Naive B cell (primary cell): ENCODE measurements at regions not wholly inside any gene's neighbourhood (a gene's known extent, or its start where the extent isn't known, plus 50 kb on each side); places are given as distances from the start of the nearest gene placed in this dataset.

ENCODE experiments used
- ATAC-seq, 2 donors: fragments of 150-1000 bp; cut with Tn5 transposase; 2 replicates each; pipeline ENCODE4 v1.10.0; 2021; ENCODE audit warnings: low read depth in 2 of 2, mild to moderate bottlenecking in 2 of 2, moderate library complexity in 2 of 2
- DNase-seq: peaks from one replicate; pipeline ENCODE4 v3.0.0; 2022
- H3K27ac Mint-ChIP-seq, 6 donors: one replicate each; pipeline ENCODE4 v1.8.0; 2020 to 2022; ENCODE audit warnings: mild to moderate bottlenecking in 6 of 6, mixed read lengths in 6 of 6, moderate library complexity in 5 of 6, inconsistent platforms in 2 of 6
- H3K27me3 Mint-ChIP-seq, 3 donors: one replicate each; pipeline ENCODE4 v1.8.0; 2021 to 2022; ENCODE audit warnings: mixed read lengths in 3 of 3, mild to moderate bottlenecking in 1 of 3
- H3K36me3 Mint-ChIP-seq, 2 donors: one replicate each; pipeline ENCODE4 v1.8.0; 2020 to 2022; ENCODE audit warnings: mixed read lengths in 2 of 2, inconsistent platforms in 1 of 2, mild to moderate bottlenecking in 1 of 2
- H3K4me1 Mint-ChIP-seq, 3 donors: one replicate each; pipeline ENCODE4 v1.8.0; 2020 to 2022; ENCODE audit warnings: mixed read lengths in 3 of 3, inconsistent platforms in 1 of 3, mild to moderate bottlenecking in 1 of 3, moderate library complexity in 1 of 3
- H3K4me3 Mint-ChIP-seq, 8 donors: one replicate each; pipeline ENCODE4 v1.8.0; 2020 to 2022; ENCODE audit warnings: mild to moderate bottlenecking in 8 of 8, mixed read lengths in 8 of 8, moderate library complexity in 8 of 8, inconsistent platforms in 2 of 8
- H3K9me3 Mint-ChIP-seq, 7 donors: one replicate each; pipeline ENCODE4 v1.8.0; 2020 to 2022; ENCODE audit warnings: mixed read lengths in 7 of 7, mild to moderate bottlenecking in 5 of 7, inconsistent platforms in 2 of 7, moderate library complexity in 1 of 7

- peaks cover 8 to 21% (median 12%) of the 10 kb centered on the region in 3 donors for H3K27me3 Mint-ChIP-seq
- no peaks in the 10 kb centered on the region for H3K36me3 Mint-ChIP-seq
- ATAC-seq (no peak), DNase-seq (no peak)
- H3K9me3 Mint-ChIP-seq, result no peaks in the 10 kb centered on the region
- H3K4me3 Mint-ChIP-seq, result no peak overlapping the region
- no peak overlapping the region for H3K27ac Mint-ChIP-seq
- no peaks in the 10 kb centered on the region for H3K4me1 Mint-ChIP-seq
Measured at GRCh38 chr10:2284071-2284470, 546.7 kb upstream of the ADARB2 start.

DNA sequence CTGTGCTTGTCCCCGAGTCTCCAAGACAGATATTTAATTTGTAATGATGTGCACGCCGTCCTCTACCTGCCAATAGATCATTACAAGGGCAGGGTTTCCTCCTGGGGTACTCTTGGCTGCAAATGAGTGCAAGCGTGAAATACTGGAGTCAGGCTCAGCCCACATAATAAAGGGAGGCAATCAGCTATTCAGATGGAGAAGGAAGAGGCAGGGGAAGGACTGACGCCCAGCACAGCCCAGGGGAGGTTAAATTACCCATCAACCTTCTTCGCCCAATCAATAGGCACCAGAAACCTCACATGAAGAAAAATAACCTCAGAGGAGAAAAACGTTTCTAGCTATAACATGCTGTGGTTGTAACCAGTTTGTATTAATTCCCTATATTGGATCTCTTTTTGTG lies 544.9 kb upstream of the ADARB2 start:
- H3K4me3 Mint-ChIP-seq, result no peak overlapping the region
- no peaks in the 10 kb centered on the region for H3K36me3 Mint-ChIP-seq
- no peaks in the 10 kb centered on the region for H3K9me3 Mint-ChIP-seq
- H3K4me1 Mint-ChIP-seq, result no peaks in the 10 kb centered on the region
- no peak for ATAC-seq
- no peak for DNase-seq
- no peak overlapping the region for H3K27ac Mint-ChIP-seq
- peaks cover under 1 to 15% (median 9%) of the 10 kb centered on the region in 3 donors for H3K27me3 Mint-ChIP-seq

- no peaks in the 10 kb centered on the region for H3K36me3 Mint-ChIP-seq
- H3K9me3 Mint-ChIP-seq, result peaks cover 0 to 1% (median 0%) of the 10 kb centered on the region in 7 donors
- no peak overlapping the region for H3K4me3 Mint-ChIP-seq
- H3K27ac Mint-ChIP-seq, result no peak overlapping the region
- no peaks in the 10 kb centered on the region for H3K4me1 Mint-ChIP-seq
- H3K27me3 Mint-ChIP-seq, result peaks cover 0 to 15% (median 9%) of the 10 kb centered on the region in 3 donors
- no peak for DNase-seq
- ATAC-seq, result no peak
Measured at GRCh38 chr10:2280713-2281300, 543.5 kb upstream of the ADARB2 start.

DNA sequence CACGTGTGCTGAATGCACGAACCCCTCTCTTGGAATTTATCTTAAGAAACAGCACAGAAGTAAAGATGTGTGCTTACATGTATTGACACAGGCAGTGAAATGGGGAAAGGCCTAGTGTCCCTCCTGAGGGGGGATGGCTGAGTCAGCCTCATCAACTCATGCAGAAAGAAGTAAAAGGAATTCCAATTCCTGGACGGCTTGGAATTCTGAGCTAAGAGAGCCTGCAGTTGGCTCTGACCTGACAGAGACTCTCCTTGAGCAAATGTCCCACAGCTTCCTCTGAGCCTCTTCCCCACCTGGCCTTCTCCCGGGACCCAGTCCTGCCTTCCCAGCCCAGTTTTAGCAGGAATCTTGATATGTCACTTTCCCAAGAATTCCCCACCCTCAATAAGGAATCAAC lies 542.4 kb upstream of the ADARB2 start:
- no peaks in the 10 kb centered on the region for H3K36me3 Mint-ChIP-seq
- no peak for DNase-seq
- H3K9me3 Mint-ChIP-seq, result peaks cover 0 to 8% (median 4%) of the 10 kb centered on the region in 7 donors
- peaks cover 0 to 15% (median 9%) of the 10 kb centered on the region in 3 donors for H3K27me3 Mint-ChIP-seq
- H3K4me1 Mint-ChIP-seq, result no peaks in the 10 kb centered on the region
- no peak overlapping the region for H3K27ac Mint-ChIP-seq
- H3K4me3 Mint-ChIP-seq, result no peak overlapping the region
- ATAC-seq, result no peak

DNA sequence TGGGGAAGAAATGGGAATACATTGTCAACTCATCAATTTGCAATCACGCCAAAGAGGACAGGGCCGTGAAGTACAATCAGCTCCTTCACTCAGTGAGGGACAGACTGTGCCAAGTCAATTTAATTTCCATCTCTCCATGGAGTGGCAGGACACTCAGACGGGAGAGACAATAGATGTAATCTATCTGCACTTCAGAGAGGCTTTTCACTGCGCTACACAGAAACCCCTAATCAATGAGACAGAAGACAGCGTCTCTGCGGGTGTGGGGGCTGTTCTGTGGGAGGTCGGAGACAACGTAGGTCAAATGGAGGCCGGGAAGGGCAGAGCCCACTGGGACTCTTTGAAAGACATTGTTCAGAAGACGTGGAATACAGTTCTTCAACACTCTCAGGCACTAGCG lies 541.0 kb upstream of the ADARB2 start:
- H3K36me3 Mint-ChIP-seq, result no peaks in the 10 kb centered on the region
- peak overlapping the region in 1 of 6 donors; percentile 39 for H3K27ac Mint-ChIP-seq
- peaks cover 0 to 19% (median 7%) of the 10 kb centered on the region in 7 donors for H3K9me3 Mint-ChIP-seq
- no peak for DNase-seq
- no peaks in the 10 kb centered on the region for H3K4me1 Mint-ChIP-seq
- ATAC-seq, result no peak
- peaks cover 0 to 10% (median 3%) of the 10 kb centered on the region in 3 donors for H3K27me3 Mint-ChIP-seq
- no peak overlapping the region for H3K4me3 Mint-ChIP-seq

- no peak overlapping the region for H3K27ac Mint-ChIP-seq
- H3K27me3 Mint-ChIP-seq, result peaks cover 4 to 12% (median 7%) of the 10 kb centered on the region in 3 donors
- no peak overlapping the region for H3K4me3 Mint-ChIP-seq
- H3K4me1 Mint-ChIP-seq, result peaks cover 0 to 6% (median 0%) of the 10 kb centered on the region in 3 donors
- H3K9me3 Mint-ChIP-seq, result peaks cover 0 to 22% (median 8%) of the 10 kb centered on the region in 7 donors
- DNase-seq, result no peak
- no peaks in the 10 kb centered on the region for H3K36me3 Mint-ChIP-seq
- peak; percentile 33 to 43 for ATAC-seq
Measured at GRCh38 chr10:2263561-2263960, 526.2 kb upstream of the ADARB2 start.

DNA sequence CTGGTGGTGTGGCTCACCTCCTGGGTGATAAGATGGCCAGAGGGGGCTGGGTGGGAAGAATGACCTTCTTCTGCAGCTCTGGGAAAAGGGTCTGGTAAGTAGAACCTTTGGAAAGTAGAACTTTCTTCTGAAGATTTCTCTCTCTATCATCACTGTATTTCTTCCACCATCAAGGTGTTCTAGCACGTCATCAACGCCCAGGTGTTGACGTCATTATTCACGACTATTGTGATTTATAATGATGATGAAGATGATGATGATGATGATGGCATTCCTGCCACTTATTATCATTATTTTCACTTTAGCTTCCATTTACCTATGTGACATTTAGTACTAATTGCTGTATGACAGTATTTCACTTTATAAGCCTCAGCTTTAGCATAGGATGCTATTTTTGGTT lies 525.6 kb upstream of the ADARB2 start:
- Mint-ChIP-seq H3K9me3 (peaks cover 0 to 22% (median 8%) of the 10 kb centered on the region in 7 donors), H3K27me3 (peaks cover under 1 to 5% (median 4%) of the 10 kb centered on the region in 3 donors), H3K4me3 (no peak overlapping the region), H3K4me1 (peaks cover 0 to 6% (median 0%) of the 10 kb centered on the region in 3 donors), H3K36me3 (no peaks in the 10 kb centered on the region), H3K27ac (no peak overlapping the region)
- no peak for ATAC-seq
- no peak for DNase-seq

- no peak for DNase-seq
- no peak for ATAC-seq
- no peaks in the 10 kb centered on the region for H3K36me3 Mint-ChIP-seq
- H3K4me3 Mint-ChIP-seq, result no peak overlapping the region
- peaks cover 0 to 22% (median 8%) of the 10 kb centered on the region in 7 donors for H3K9me3 Mint-ChIP-seq
- peaks cover 0 to 4% (median 4%) of the 10 kb centered on the region in 3 donors for H3K27me3 Mint-ChIP-seq
- peaks cover 0 to 6% (median 0%) of the 10 kb centered on the region in 3 donors for H3K4me1 Mint-ChIP-seq
- H3K27ac Mint-ChIP-seq, result no peak overlapping the region
Measured at GRCh38 chr10:2262333-2262732, 525.0 kb upstream of the ADARB2 start.

DNA sequence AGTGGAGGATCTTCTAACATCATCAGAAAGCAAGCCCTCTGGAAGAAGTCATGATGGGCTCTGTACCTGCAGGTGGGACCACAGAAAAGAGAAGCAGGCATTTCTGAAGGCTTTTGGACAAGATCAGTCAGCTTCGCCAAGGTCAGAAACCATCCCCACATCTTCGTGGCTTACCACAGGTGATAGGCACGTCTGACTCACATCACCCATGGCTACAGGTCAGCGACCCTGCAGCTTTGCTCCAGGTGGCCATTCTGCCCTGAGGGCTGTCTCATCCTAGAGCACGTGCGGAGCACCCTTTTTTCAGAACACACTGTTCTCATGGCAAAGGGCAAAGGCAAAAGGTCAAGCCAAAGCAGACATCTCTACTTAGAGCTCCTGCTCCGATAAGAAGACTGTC lies 518.9 kb upstream of the ADARB2 start:
- H3K4me1 Mint-ChIP-seq, result no peaks in the 10 kb centered on the region
- peaks cover 0 to 8% (median 2%) of the 10 kb centered on the region in 7 donors for H3K9me3 Mint-ChIP-seq
- H3K27me3 Mint-ChIP-seq, result peaks cover 0 to 6% (median 0%) of the 10 kb centered on the region in 3 donors
- ATAC-seq, result no peak
- H3K36me3 Mint-ChIP-seq, result no peaks in the 10 kb centered on the region
- no peak for DNase-seq
- no peak overlapping the region for H3K27ac Mint-ChIP-seq
- H3K4me3 Mint-ChIP-seq, result no peak overlapping the region

DNA sequence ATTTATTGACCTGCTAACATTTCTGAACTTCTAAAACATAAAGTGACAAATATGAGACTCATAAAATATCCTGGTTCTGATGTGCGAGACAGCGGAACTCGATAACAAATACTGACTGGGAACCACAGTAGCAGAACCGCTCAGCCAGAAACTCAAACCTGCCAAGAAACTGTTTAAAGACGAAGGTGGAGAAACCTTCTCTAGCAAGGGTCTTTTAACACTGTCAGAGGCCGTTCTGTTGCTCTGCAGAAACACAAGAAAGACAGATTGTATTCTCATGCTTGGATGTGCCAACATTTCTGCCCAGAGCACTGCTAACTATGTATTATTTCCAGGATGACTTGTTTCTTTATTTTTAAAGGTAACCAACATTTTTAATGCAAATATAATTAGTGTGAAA lies 514.8 kb upstream of the ADARB2 start:
- DNase-seq (no peak), ATAC-seq (no peak)
- no peak overlapping the region for H3K4me3 Mint-ChIP-seq
- peaks cover 0 to 6% (median 0%) of the 10 kb centered on the region in 3 donors for H3K27me3 Mint-ChIP-seq
- no peaks in the 10 kb centered on the region for H3K4me1 Mint-ChIP-seq
- H3K27ac Mint-ChIP-seq, result no peak overlapping the region
- no peaks in the 10 kb centered on the region for H3K36me3 Mint-ChIP-seq
- H3K9me3 Mint-ChIP-seq, result peaks cover 0 to 10% (median 3%) of the 10 kb centered on the region in 7 donors

DNA sequence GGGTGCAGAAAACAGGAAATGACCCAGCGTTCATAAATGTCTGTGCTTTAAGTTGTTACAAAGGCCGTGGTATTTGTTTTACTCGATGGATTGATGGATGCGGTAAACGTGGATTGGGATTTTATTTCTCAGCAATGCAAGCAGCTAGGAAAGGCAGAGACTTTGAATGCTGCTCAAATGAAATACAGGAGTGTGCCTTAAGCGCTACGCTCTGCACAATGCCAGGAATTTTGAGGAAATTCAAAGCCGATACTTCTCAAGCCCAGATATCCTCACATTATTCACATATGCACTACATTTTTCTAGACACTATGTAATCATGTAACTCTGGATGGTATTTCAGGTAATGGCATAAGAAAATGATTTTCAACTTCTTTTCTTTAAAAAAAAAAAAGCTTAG lies 514.3 kb upstream of the ADARB2 start:
- no peak for ATAC-seq
- Mint-ChIP-seq H3K27me3 (peaks cover 0 to 6% (median 0%) of the 10 kb centered on the region in 3 donors), H3K36me3 (no peaks in the 10 kb centered on the region), H3K9me3 (peaks cover 0 to 10% (median 3%) of the 10 kb centered on the region in 7 donors), H3K27ac (no peak overlapping the region), H3K4me3 (no peak overlapping the region), H3K4me1 (no peaks in the 10 kb centered on the region)
- DNase-seq, result no peak

GRCh38 chr10:2246747-2247146 lies 509.4 kb upstream of the ADARB2 start:
- Mint-ChIP-seq H3K9me3 (peaks cover 0 to 14% (median 3%) of the 10 kb centered on the region in 7 donors), H3K27ac (no peak overlapping the region)
- no peak for DNase-seq

GRCh38 chr10:2245580-2245979 lies 508.3 kb upstream of the ADARB2 start:
- no peak for ATAC-seq
- Mint-ChIP-seq H3K9me3 (peaks cover 0 to 11% (median 3%) of the 10 kb centered on the region in 7 donors), H3K27me3 (peaks cover 0 to 8% (median 0%) of the 10 kb centered on the region in 3 donors), H3K4me1 (no peaks in the 10 kb centered on the region), H3K27ac (no peak overlapping the region), H3K4me3 (no peak overlapping the region), H3K36me3 (no peaks in the 10 kb centered on the region)
- DNase-seq, result no peak

More at GRCh38 chr10:2246747-2247146, 509.4 kb upstream of the ADARB2 start:
- Mint-ChIP-seq H3K36me3 (no peaks in the 10 kb centered on the region), H3K27me3 (peaks cover 0 to 8% (median 0%) of the 10 kb centered on the region in 3 donors), H3K4me1 (no peaks in the 10 kb centered on the region), H3K4me3 (no peak overlapping the region)
- no peak for ATAC-seq

DNA sequence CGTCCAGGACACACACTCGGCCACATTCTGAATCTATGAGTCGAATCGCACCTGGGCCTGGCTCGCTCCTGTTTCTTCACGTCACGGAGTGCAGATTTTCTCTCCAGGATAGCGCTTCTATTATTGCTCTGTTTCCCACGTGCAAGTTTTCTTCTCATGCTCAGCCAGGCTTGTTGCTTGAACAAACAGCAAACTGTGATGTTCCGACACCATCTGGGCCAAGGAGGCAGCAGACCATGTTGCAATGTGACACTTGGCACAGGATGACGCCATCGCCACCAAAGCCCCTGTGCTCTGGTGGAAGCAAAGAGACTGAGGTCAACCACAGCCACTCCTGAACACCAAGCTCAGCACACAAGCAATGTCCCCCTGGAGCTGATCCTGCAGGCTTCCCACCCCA lies 507.1 kb upstream of the ADARB2 start:
- Mint-ChIP-seq H3K4me1 (no peaks in the 10 kb centered on the region), H3K27me3 (peaks cover 0 to 8% (median 0%) of the 10 kb centered on the region in 3 donors), H3K9me3 (peaks cover 0 to 6% (median 2%) of the 10 kb centered on the region in 7 donors), H3K36me3 (no peaks in the 10 kb centered on the region), H3K27ac (peak overlapping the region in 1 of 6 donors; percentile 20), H3K4me3 (no peak overlapping the region)
- ATAC-seq, result no peak
- no peak for DNase-seq
